GM12892 (cell line): ENCODE measurements at regions not wholly inside any gene's neighbourhood (a gene's known extent, or its start where the extent isn't known, plus 50 kb on each side); places are given as distances from the start of the nearest gene placed in this dataset.

Experiments used
- POLR2A ChIP-seq: IDR thresholded peaks from 2 replicates; pipeline ENCODE4 v1.6.1; 2011; ENCODE audit warnings: low read depth, low read length, control low read depth
- POLR2AphosphoS5 ChIP-seq: IDR thresholded peaks from 2 replicates; pipeline ENCODE4 v1.6.1; 2011; ENCODE audit warnings: low read depth, low read length, control low read depth
- TAF1 ChIP-seq: IDR thresholded peaks from 2 replicates; pipeline ENCODE4 v1.6.1; 2011; ENCODE audit warnings: low read depth, mild to moderate bottlenecking, control low read depth, low read length, borderline replicate concordance

GRCh38 chr22:27461470-27461869, 340.1 kb downstream of the MN1 start:
- TF ChIP-seq POLR2AphosphoS5, result no peak
- TF ChIP-seq POLR2A, result no peak
- no peak for TF ChIP-seq TAF1
